ENCODE measurements at regions not wholly inside any gene's neighbourhood (a gene's known extent, or its start where the extent isn't known, plus 50 kb on each side); places are given as distances from the start of the nearest gene placed in this dataset.
"Not testable (repeated sequence)": the region's sequence is repeated elsewhere in the genome, so short reads cannot be mapped to it uniquely, and the experiment has no call there.

DNA sequence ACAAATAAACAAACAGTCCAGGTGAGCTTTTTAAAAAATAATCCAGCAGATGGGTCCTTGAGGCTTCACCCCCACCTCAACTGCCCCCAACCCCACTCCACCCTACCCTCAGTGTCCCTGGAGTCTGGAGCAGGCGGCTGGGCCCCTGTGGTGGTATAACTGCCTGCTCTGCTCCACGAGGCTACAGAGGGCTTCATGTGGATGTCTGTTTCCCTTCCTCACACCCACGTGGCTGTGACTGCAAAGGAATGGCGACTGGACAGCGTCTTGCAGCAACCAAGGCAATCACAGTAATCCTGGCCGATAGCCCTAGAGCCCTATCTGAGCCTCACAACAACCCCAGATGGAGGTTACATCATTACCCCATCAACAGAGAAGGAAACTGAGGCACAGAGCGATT is 76.5 kb downstream of the SLC2A10 start:
- DNase-seq (ENCODE audit: low read depth), result no peak

- DNase-seq (ENCODE audit: low read depth), result no peak
Observed at GRCh38 chr20:46786566-46786965, 77.1 kb downstream of the SLC2A10 start.

- DNase-seq (ENCODE audit: low read depth), result no peak
Observed at GRCh38 chr20:46787991-46788762, 78.7 kb downstream of the SLC2A10 start.

- not testable (repeated sequence) for DNase-seq (ENCODE audit: low read depth)
Observed at GRCh38 chr20:46788763-46789091, 79.3 kb downstream of the SLC2A10 start.

- no peak for DNase-seq (ENCODE audit: low read depth)
Observed at GRCh38 chr20:46789339-46790028, 80.0 kb downstream of the SLC2A10 start.

- no peak for DNase-seq (ENCODE audit: low read depth)
Observed at GRCh38 chr20:46791722-46792416, 82.4 kb downstream of the SLC2A10 start.

DNA sequence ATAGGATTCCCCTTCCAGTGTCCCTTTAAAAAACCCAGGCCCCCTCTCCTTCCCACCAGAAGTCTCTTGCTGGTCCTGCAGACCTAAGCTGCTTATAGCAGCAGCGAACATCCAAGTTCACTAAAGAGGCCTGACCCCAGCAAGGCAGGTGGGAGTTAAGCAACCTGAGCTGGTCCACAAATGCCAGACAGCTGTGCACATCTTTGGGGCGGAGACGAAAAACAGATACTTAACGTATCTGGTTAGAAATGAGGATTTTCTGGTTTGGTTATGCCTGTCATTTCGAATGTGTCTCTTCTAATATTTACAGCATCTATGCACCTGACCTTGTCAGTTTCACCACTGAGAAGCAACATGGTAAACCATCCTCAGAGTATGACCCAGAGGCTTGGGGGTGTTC is 87.8 kb downstream of the SLC2A10 start:
- no peak for DNase-seq (ENCODE audit: low read depth)

DNA sequence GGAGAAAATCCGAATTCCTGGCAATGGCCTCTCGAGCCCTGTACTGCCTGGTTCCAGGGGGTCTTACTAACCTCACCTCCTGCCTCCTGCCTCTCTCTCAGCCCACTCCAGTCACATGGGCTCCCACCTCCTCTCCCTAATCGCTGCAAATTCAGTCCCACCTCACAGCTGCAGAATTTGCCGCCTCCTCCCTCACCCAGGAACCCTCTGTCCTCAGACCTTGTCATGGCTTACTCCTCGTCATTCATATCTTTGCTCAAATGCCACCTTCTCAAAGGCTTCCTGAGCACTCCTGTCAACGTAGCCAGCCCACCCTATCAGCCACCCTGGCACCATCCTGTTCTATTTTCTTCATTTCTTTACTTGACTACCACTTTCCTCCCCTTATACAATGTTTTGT is 89.0 kb downstream of the SLC2A10 start:
- no peak for DNase-seq (ENCODE audit: low read depth)

DNA sequence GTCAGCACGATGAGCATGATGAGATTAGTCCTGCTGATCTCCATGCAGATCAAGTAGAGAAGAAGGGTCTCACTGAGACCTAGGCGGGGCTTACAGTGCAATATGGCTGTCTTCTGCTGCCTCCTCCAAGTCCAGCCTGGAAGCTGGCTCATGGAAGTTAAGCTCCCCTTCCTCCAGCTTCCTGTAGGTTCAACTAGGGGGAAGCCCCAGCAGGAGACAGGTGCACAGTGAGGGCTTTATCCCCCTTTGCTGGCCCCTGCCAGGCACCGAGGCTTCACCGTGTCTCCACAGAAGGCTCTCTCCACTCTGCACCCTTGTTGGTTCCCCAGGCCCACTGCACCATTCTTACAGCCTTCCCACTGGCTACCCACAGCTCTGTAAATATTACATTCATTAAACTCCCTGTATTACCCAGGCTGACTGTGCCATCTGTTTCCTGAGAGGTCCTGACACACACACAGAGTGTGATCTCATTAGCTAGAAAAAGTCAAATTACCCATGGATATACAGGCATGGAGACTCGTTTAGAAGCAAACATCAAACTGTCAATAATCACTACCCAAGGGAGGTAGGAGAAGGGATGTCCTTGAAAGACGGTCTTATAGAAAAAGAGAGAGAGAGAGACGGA is 90.4 kb downstream of the SLC2A10 start:
- no peak for DNase-seq (ENCODE audit: low read depth)

GRCh38 chr20:46800409-46800804 is 91.0 kb downstream of the SLC2A10 start:
- no peak for DNase-seq (ENCODE audit: low read depth)

GRCh38 chr20:46801003-46801702 is 91.7 kb downstream of the SLC2A10 start:
- no peak for DNase-seq (ENCODE audit: low read depth)

- DNase-seq (ENCODE audit: low read depth), result no peak
Observed at GRCh38 chr20:46802722-46803121, 91.9 kb upstream of the EYA2 start.

GRCh38 chr20:46803123-46804020 is 91.3 kb upstream of the EYA2 start:
- no peak for DNase-seq (ENCODE audit: low read depth)

- DNase-seq (ENCODE audit: low read depth), result no peak
Observed at GRCh38 chr20:46804126-46804525, 90.5 kb upstream of the EYA2 start.

DNA sequence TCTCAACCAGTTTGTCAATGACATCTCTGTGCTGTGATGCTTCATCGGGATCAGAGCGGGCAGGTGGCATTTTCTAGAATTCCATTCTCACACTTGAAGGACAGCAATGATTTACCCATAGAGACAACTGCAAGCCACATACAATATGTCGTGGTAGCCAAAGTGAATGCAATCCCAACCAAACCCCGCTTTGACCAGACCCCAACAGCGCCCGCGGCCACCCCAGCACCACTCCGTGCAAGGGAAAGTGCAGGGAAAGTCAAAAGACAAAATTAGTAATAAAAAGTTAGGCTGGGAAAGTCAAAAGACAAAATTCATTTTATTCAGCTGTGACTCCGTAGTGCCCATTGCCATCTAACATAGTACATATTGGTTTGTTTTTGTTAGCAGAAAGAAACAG is 88.8 kb upstream of the EYA2 start:
- DNase-seq (ENCODE audit: low read depth), result no peak

GRCh38 chr20:46807998-46808397 is 86.6 kb upstream of the EYA2 start:
- no peak for DNase-seq (ENCODE audit: low read depth)

DNA sequence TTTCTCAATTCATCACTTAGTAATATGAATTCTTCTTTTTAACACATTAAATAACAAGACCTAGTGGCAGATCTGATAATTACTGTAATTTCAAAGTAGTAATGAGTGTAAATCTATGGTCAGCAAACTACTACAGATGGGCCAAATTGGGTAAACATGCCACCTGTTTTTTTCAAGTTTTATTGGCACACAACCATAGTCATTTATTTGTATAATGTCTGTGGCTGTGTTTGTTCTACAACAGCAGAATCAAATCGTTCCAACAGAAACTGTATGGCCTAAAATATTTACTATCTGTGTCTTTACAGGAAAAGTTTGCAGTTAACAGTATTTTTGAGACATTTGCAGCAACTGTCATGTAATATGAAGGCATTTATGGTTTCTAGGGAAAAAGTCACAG is 86.1 kb upstream of the EYA2 start:
- no peak for DNase-seq (ENCODE audit: low read depth)

- no peak for DNase-seq (ENCODE audit: low read depth)
Observed at GRCh38 chr20:46809706-46810360, 84.8 kb upstream of the EYA2 start.

GRCh38 chr20:46810448-46811223 is 84.0 kb upstream of the EYA2 start:
- DNase-seq (ENCODE audit: low read depth), result no peak

Data from ELR (cell line).